AG04450 (cell line): ENCODE measurements at regions not wholly inside any gene's neighbourhood (a gene's known extent, or its start where the extent isn't known, plus 50 kb on each side); places are given as distances from the start of the nearest gene placed in this dataset.
"Not testable (repeated sequence)": the region's sequence is repeated elsewhere in the genome, so short reads cannot be mapped to it uniquely, and the experiment has no call there.

Source experiments
- CTCF ChIA-PET: fragments of 300-600, 350-600 bp; formaldehyde crosslinking; extraction: SDS; loops from one replicate; lab custom pipeline; 2022; ENCODE audit warnings: antibody characterized with exemption, inconsistent platforms; lab: Charles Lee
- POLR2A ChIA-PET: fragments of 350-600 bp; formaldehyde crosslinking; extraction: SDS; loops from one replicate; lab custom pipeline; 2021; ENCODE audit warnings: antibody characterized with exemption, inconsistent platforms; lab: Yijun Ruan, JAX
- DNase-seq: peaks from one replicate; pipeline ENCODE4 v3.0.0-alpha.2; 2011; ENCODE audit warnings: low read depth, low spot score
- H3K27ac ChIP-seq: one replicate; pipeline ENCODE4 v1.5.1; 2012; ENCODE audit warnings: low read depth, low read length, control low read depth
- H3K27me3 ChIP-seq: one replicate; pipeline ENCODE4 v1.6.0; 2012; ENCODE audit warnings: low read length; ENCODE audit not compliant: control insufficient read depth, insufficient read depth
- H3K4me3 ChIP-seq: 2 replicates; pipeline ENCODE4 v1.5.1; 2011; ENCODE audit warnings: mild to moderate bottlenecking, low read depth, low read length, control low read depth
- H3K9me3 ChIP-seq: 2 replicates; pipeline ENCODE4 v1.5.1; 2012; ENCODE audit warnings: low read length; ENCODE audit not compliant: control insufficient read depth, insufficient read depth
- TF ChIP-seq, protein P1 (sequence below): IDR thresholded peaks from 2 replicates; pipeline ENCODE4 v1.5.1; 2011; ENCODE audit warnings: low read depth, low read length, control low read depth, inconsistent platforms

DNA sequence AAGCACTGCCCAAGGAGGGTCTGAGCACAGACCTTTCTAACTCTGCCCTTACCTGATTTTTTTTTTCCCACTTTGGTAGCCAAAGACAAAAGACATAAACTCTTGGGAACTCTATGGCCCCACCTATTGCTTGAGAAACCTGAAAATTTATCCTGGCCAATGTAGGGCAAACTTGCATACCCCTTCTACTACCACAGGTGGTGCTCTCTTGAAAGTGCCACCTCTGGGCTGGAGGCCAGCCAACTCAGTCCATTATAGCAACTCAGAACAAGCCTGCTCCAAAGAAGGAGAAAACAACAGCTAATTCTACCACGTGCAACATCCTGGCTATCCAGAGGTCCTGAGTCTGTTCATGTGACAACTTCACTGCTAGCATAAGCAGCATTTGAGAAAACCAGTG is 55.7 kb upstream of the ABCD2 start:
- no peak for DNase-seq
- Histone ChIP-seq H3K9me3 (peaks cover 33% of the 10 kb centered on the region), H3K4me3 (no peak overlapping the region), H3K27me3 (no peaks in the 10 kb centered on the region), H3K27ac (no peak overlapping the region)
- TF ChIP-seq, protein P1, sequence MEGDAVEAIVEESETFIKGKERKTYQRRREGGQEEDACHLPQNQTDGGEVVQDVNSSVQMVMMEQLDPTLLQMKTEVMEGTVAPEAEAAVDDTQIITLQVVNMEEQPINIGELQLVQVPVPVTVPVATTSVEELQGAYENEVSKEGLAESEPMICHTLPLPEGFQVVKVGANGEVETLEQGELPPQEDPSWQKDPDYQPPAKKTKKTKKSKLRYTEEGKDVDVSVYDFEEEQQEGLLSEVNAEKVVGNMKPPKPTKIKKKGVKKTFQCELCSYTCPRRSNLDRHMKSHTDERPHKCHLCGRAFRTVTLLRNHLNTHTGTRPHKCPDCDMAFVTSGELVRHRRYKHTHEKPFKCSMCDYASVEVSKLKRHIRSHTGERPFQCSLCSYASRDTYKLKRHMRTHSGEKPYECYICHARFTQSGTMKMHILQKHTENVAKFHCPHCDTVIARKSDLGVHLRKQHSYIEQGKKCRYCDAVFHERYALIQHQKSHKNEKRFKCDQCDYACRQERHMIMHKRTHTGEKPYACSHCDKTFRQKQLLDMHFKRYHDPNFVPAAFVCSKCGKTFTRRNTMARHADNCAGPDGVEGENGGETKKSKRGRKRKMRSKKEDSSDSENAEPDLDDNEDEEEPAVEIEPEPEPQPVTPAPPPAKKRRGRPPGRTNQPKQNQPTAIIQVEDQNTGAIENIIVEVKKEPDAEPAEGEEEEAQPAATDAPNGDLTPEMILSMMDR = no peak
- CTCF ChIA-PET = no interaction called here
- POLR2A ChIA-PET = no interaction called here

DNA sequence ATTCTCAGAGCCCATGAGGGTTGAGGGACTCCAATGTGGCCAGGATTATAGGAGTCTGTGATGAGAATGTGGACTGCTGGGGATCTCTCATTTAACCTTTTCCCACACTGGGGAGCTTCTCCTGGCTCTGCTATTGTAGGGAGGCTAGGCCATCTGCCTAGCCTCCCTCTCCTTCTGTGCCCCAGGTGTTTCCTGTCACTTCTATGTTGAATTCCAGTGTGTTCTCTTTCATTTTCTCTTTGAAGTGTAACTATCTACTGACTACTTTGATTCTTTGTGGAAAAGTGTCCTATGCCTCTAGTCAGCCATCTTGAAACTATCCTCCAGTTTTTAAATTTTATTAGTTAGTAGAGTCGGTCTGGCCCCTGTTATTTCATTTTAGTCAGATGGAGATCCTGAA is 53.4 kb upstream of the ABCD2 start:
- CTCF ChIA-PET = no interaction called here
- POLR2A ChIA-PET = no interaction called here
- no peak overlapping the region for H3K4me3 ChIP-seq
- no peaks in the 10 kb centered on the region for H3K27me3 ChIP-seq
- TF ChIP-seq, protein P1 = no peak
- H3K27ac ChIP-seq = no peak overlapping the region
- peaks cover 38% of the 10 kb centered on the region for H3K9me3 ChIP-seq
- no peak for DNase-seq

DNA sequence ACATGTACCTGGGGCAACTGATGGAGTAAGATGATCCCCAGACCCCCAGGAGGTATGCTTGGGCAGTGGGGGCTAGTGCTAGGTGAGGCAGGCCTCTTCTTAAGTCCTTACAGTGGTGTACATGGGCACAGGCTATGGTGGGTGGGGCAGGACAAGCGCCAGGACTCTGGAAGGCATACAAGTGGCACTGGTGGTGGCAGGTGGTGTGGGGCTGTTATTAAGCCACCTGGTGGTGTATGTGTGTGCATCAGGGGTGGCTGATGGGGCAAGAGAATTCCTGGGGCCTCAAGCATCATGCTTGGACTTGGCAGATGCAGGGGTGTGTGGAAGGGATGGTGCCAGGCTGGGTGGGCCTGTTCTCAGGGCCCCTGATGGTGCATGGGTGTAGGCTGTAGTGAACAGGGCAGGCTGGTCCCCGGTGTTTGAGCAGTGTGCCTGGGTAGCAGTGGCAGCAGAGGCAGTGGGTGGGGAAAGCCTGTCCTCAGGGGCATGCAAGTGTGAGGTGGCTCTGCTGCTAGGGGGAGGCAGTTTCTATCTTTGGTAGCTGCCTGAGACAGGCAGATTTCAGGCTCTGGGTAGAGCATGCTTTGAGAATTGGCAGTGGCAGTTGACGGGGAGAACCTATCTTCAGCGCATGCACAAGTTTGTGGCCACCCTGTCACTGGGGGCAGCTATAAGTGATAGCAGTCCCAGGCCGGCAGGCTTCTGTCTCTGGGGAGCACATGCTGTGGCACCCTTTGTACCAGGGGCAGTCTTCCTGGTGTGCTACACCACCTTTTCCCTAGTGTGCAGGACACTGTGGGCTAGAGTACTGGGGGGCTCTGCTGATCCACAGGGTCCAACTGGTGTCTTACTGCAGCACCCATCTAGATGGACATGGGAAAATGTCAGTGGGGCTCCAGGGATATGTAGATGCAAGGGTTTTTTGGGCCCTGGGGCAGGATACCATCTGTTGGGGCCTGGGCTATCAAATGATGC is 52.6 kb upstream of the ABCD2 start:
- H3K9me3 ChIP-seq = peaks cover 38% of the 10 kb centered on the region
- CTCF ChIA-PET = no interaction called here
- no peak for DNase-seq

DNA sequence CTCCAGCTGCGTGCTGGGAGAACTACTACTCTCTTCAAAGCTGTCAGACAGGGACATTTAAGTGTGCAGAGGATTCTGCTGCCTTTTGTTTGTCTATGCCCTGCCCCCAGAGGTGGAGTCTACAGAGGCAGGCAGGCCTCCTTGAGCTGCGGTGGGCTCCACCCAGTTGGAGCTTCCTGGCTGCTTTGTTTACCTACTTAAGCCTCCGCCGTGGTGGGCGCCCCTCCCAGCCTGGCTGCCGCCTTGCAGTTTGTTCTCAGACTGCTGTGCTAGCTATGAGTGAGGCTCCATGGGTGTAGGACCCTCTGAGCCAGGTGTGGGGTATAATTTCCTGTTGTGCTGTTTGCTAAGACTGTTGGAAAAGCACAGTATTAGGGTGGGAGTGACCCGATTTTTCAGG is 49.9 kb upstream of the ABCD2 start:
- H3K27ac ChIP-seq, DNase-seq, POLR2A ChIA-PET, CTCF ChIA-PET, H3K4me3 ChIP-seq, H3K27me3 ChIP-seq: not testable (repeated sequence)
- peaks cover 25% of the 10 kb centered on the region for H3K9me3 ChIP-seq

More for the DNA sequence above, 52.6 kb upstream of the ABCD2 start:
- Histone ChIP-seq H3K27me3 (no peaks in the 10 kb centered on the region), H3K27ac (no peak overlapping the region), H3K4me3 (no peak overlapping the region)
- TF ChIP-seq, protein P1 = no peak
- POLR2A ChIA-PET = no interaction called here
